IPS-NIHi7 (cell line): ENCODE measurements at regions not wholly inside any gene's neighbourhood (a gene's known extent, or its start where the extent isn't known, plus 50 kb on each side); places are given as distances from the start of the nearest gene placed in this dataset.
"Not testable (repeated sequence)": the region's sequence is repeated elsewhere in the genome, so short reads cannot be mapped to it uniquely, and the experiment has no call there.

Experiments
- DNase-seq: peaks from one replicate; pipeline ENCODE4 v3.0.0; 2012; ENCODE audit warnings: mixed read lengths; ENCODE audit errors: extremely low spot score

DNA sequence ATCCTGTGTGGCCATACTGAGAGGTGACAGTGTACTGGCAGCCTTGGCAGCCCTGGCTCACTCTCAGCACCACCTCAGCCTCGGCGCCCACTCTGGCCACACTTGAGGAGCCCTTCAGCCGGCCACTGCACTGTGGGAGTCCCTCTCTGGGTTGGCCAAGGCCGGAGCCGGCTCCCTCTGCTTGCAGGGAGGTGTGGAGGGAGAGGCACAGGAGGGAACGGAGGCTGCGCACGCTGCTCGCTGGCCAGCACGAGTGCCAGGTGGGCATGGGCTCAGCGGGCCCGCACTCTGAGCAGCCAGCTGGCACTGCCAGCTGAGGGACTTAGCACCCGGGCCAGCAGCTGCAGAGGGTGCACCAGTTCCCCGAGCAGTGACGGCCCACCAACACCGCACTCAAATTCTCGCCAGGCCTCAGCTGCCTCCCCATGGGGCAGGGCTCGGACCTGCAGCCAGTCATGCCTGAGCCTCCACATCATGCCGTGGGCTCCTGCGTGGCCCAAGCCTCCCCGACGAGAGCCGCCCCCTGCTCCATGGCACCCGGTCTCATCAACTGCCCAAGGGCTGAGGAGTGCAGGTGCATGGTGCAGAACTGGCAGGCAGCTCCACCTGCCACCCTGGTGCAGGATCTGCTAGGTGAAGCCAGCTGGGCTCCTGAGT lies 184.4 kb upstream of the TOX3 start:
- DNase-seq: no peak

- DNase-seq: no peak
Observed at GRCh38 chr16:52729731-52730130, 182.8 kb upstream of the TOX3 start.

DNA sequence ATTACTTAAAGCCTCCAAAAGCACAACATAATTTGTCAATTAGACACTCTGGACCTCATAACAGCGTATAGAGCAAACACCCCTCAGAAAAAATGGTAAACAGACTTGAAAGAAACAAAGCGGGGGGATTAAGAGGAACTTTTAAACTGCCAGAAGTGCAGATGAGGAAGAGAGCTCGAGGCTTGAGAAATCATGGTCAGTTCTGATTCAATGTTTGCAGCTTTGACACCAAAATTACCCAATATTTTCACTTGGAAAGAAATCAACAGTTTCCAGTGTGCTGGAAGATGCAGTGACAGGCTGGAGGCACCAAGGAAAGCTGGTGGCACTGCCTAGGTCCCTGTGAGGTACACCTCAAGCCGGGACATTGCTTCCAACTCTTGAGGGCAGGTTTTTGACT lies 180.9 kb upstream of the TOX3 start:
- DNase-seq: no peak

GRCh38 chr16:52727441-52727840 lies 180.5 kb upstream of the TOX3 start:
- DNase-seq: no peak

GRCh38 chr16:52725461-52725860 lies 178.5 kb upstream of the TOX3 start:
- DNase-seq: no peak

- no peak for DNase-seq
Observed at GRCh38 chr16:52725043-52725442, 178.1 kb upstream of the TOX3 start.

GRCh38 chr16:52721331-52721730 lies 174.4 kb upstream of the TOX3 start:
- DNase-seq: no peak

DNA sequence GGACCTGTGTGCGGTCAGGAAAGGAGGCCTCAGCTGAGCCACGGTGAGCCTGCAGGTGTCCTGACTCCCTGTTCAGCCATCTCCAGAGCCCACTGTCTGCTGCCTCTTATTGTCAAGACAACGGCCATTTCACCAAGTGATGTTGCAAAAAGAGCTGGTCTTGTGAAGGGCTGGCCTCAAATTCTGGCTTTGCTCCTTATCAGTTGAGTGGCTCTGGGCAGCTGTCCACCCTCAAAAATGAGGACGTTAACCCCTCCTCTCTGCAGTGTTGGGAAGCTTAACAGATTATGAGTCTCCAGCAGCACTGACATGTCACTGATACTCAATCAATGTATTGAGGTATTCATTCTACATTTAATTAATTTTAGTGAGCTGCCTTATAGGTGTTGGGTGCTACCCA lies 171.1 kb upstream of the TOX3 start:
- no peak for DNase-seq

DNA sequence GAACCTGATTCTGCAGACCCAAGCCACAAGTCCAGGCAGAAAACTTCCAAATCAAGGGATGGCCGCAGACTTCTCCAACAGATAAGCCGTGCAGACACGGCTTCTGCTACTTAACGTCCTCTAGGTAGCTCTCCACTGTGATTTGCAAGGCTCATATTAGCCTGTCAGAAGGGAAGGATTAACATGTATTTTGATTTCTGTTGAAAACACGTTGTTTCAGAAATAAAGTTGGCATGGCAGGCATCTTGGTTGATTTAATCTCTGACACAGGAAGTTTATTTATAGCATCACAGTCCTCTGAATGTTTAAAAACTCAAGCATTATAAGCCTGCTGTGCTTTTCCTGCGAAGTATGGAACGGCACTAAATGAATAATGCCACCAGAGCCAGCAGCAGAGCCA lies 166.8 kb upstream of the TOX3 start:
- no peak for DNase-seq

- peak; percentile 31 for DNase-seq
Observed at GRCh38 chr16:52709306-52709705, 162.4 kb upstream of the TOX3 start.

DNA sequence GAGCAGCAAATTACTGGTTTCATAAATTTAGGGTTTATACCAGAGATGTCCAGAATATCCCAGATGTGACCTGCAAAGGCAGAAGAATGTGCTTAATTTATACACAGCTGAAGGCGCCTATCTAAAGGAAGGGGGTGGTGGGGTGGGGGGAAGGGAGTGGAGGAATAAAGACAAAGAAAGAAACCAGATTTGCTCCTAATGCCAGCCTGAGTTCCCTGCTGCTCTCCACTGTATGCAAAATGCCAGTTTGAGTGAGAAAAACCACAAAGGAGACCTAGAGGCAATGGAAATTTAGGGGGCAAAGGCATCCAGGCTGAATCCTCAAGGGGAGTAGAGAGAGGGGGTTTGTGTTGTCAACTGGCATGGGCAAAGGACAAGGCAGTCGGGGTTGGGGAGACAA lies 161.5 kb upstream of the TOX3 start:
- DNase-seq: no peak

DNA sequence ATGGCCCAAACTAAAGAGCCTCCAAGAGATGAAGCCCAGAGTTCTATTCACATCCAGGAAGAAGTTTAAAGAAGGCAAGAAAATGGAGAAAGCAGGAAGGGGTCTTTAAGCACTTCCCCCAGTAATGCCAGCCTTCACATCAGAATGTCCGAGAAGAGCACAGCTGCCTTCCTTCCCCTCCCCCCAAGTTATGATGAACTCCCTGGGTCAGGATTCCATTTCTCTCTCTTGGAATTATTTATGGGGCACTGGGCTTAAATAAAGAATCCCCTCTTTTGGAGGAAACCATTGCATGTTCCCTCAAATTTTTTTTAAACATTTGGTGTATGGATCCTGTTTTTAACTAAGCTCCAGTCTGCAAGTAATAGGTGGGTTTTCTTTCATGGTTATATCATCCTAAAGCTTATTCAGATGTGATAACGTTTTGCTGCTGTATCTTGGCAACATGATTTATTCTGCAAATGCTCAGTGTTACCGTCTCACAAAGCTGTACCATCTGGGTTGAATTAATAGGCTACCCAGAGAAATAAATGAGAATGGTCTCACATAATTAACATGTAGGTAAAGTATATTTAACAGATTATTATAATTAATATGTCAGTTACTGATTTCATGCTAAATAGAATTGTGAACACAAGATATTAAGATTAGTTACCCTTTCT lies 160.9 kb upstream of the TOX3 start:
- DNase-seq: no peak

- DNase-seq: no peak
Observed at GRCh38 chr16:52705122-52705521, 158.2 kb upstream of the TOX3 start.

DNA sequence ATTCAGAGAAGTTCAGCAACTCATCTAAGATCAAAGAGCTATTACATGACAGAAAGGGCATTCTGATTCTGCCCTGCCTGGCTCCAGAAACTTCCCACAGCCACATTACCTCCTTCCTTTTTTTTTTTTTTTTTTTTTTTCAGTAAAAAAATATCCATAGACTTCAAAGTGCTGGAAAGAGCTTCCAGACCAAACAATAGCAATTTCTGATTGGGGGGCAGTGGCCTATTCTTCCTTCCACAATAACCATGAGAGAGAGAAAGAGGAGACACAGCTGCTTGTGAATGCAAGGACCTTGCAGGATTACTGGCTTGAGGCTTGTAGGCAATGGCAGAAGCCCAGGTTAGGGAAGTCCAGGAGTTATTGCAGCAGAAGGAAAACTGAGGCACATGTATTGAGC lies 151.0 kb upstream of the TOX3 start:
- no peak for DNase-seq

- DNase-seq: no peak
Observed at GRCh38 chr16:52696126-52696525, 149.2 kb upstream of the TOX3 start.

DNA sequence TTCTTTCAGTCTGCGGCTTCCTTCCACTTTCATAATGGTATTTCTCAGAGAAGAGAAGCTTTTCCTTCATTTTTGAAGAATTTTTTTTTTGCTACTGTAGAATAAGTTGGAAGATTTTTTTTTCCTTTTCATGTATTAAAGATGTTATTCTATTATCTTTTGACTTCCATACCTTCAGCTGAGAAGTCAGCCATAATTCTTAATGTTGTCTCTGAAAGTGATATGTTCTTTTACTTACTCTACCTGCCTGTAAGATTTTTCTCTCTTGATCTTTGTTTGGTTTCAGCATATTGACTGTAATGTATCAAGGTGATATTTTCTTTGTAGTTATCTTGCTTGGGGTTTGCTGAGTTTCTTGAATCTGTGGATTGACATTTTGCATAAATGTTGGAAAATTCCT lies 143.5 kb upstream of the TOX3 start:
- no peak for DNase-seq

GRCh38 chr16:52680993-52681392 lies 134.1 kb upstream of the TOX3 start:
- no peak for DNase-seq

- DNase-seq: no peak
Observed at GRCh38 chr16:52677501-52677900, 130.6 kb upstream of the TOX3 start.

GRCh38 chr16:52676959-52677358 lies 130.0 kb upstream of the TOX3 start:
- DNase-seq: no peak

DNA sequence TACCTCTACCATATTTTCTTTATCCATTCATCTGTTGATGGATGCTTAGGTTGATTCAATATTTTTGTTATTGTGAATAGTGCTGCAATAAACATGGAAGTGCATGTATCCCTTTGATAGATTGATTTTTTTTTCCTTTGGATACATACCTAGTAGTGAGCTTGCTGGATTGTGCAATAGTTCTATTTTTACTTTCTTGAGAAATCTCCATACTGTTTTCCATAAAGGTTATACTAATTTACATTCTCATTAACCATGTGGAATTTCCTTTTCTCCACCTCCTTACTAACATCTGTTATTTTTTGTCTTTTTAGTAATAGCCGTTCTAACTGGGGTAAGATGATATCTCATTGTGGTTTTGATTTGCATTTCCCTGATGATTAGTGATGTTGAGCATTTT lies 124.6 kb upstream of the TOX3 start:
- DNase-seq: no peak

DNA sequence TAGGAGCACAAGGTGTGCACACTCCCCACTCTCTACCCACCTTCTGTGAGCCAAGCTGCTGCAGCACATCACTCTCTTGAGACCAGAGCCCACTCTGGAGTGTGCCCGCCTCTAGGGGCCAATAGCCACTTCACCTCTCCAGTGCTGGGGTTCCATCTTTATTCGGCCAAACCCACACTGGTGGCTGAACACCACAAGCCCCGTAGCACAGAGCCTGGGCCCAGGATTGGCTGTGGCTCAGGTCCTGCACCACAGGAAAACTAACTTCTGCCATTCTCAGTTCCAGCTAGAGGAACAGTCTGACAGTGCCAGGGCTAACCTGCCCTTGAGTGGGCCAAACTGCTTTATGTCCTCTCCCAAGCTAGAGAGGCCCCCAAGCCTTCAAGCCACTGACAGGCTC lies 111.0 kb upstream of the TOX3 start:
- DNase-seq: no peak

DNA sequence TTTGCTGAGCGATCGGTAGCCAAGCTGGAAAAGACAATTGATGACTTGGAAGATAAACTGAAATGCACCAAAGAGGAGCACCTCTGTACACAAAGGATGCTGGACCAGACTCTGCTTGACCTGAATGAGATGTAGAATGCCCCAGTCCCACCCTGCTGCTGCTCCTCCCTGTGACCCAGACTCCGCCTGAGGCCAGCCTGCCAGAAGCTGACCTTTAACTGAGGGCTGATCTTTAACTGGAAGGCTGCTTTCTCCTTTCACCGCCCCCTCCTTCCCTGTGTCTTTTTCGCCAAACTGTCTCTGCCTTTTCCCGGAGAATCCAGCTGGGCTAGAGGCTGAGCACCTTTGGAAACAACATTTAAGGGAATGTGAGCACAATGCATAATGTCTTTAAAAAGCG lies 109.0 kb upstream of the TOX3 start:
- not testable (repeated sequence) for DNase-seq

DNA sequence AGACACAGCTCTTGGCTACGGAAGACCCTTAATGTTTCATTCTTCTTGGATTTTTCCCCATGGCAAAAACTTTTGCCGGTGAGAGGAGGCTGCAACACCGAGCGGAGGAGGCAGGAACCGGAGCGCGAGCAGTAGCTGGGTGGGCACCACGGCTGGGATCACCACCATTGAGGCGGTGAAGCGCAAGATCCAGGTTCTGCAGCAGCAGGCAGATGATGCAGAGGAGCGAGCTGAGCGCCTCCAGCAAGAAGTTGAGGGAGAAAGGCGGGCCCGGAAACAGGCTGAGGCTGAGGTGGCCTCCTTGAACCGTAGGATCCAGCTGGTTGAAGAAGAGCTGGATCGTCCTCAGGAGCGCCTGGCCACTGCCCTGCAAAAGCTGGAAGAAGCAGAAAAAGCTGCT lies 108.2 kb upstream of the TOX3 start:
- DNase-seq: not testable (repeated sequence)

- no peak for DNase-seq
Observed at GRCh38 chr16:52652033-52652432, 105.1 kb upstream of the TOX3 start.
